GM19240 (cell line): ENCODE measurements at regions not wholly inside any gene's neighbourhood (a gene's known extent, or its start where the extent isn't known, plus 50 kb on each side); places are given as distances from the start of the nearest gene placed in this dataset.

ENCODE experiments used
- DNase-seq: peaks from one replicate; pipeline ENCODE4 v3.0.0; 2011; ENCODE audit warnings: low spot score; ENCODE audit not compliant: insufficient read length

- peak; percentile 6 for DNase-seq
Observed at GRCh38 chr14:86038387-86039042, 508.6 kb downstream of the FLRT2 start.

GRCh38 chr14:86035882-86036281, 505.9 kb downstream of the FLRT2 start:
- DNase-seq, result no peak

- DNase-seq, result no peak
Observed at GRCh38 chr14:86027990-86028389, 498.0 kb downstream of the FLRT2 start.

GRCh38 chr14:86027144-86027543, 497.2 kb downstream of the FLRT2 start:
- DNase-seq, result no peak

GRCh38 chr14:86022031-86022629, 492.2 kb downstream of the FLRT2 start:
- DNase-seq, result no peak

- no peak for DNase-seq
Observed at GRCh38 chr14:86020841-86021240, 490.9 kb downstream of the FLRT2 start.

- DNase-seq, result no peak
Observed at GRCh38 chr14:86015941-86016340, 486.0 kb downstream of the FLRT2 start.

GRCh38 chr14:86015511-86015910, 485.6 kb downstream of the FLRT2 start:
- no peak for DNase-seq

- no peak for DNase-seq
Observed at GRCh38 chr14:86013641-86014040, 483.7 kb downstream of the FLRT2 start.

- no peak for DNase-seq
Observed at GRCh38 chr14:86012461-86012860, 482.5 kb downstream of the FLRT2 start.

GRCh38 chr14:86003998-86004397, 474.1 kb downstream of the FLRT2 start:
- DNase-seq, result no peak

GRCh38 chr14:85996551-85996950, 466.6 kb downstream of the FLRT2 start:
- no peak for DNase-seq

- DNase-seq, result no peak
Observed at GRCh38 chr14:85991156-85991555, 461.2 kb downstream of the FLRT2 start.

GRCh38 chr14:85987907-85988306, 458.0 kb downstream of the FLRT2 start:
- DNase-seq, result no peak

- no peak for DNase-seq
Observed at GRCh38 chr14:85987292-85987691, 457.3 kb downstream of the FLRT2 start.

GRCh38 chr14:85978582-85979250, 448.8 kb downstream of the FLRT2 start:
- DNase-seq, result no peak

- no peak for DNase-seq
Observed at GRCh38 chr14:85974602-85975001, 444.7 kb downstream of the FLRT2 start.

GRCh38 chr14:85963486-85963885, 433.5 kb downstream of the FLRT2 start:
- DNase-seq, result no peak

GRCh38 chr14:85960756-85961155, 430.8 kb downstream of the FLRT2 start:
- DNase-seq, result no peak

- no peak for DNase-seq
Observed at GRCh38 chr14:85959063-85959462, 429.1 kb downstream of the FLRT2 start.

- DNase-seq, result no peak
Observed at GRCh38 chr14:85958069-85958468, 428.1 kb downstream of the FLRT2 start.

- no peak for DNase-seq
Observed at GRCh38 chr14:85953265-85953664, 423.3 kb downstream of the FLRT2 start.

GRCh38 chr14:85948153-85948552, 418.2 kb downstream of the FLRT2 start:
- DNase-seq, result no peak
